HG02759 (cell line): ENCODE measurements at regions not wholly inside any gene's neighbourhood (a gene's known extent, or its start where the extent isn't known, plus 50 kb on each side); places are given as distances from the start of the nearest gene placed in this dataset.

Source experiments
- ATAC-seq: cut with Tn5 transposase; IDR thresholded peaks from one replicate; pipeline ENCODE4 v1.9.1; 2021; ENCODE audit warnings: mild to moderate bottlenecking, moderate library complexity; ENCODE audit not compliant: unreplicated experiment

DNA sequence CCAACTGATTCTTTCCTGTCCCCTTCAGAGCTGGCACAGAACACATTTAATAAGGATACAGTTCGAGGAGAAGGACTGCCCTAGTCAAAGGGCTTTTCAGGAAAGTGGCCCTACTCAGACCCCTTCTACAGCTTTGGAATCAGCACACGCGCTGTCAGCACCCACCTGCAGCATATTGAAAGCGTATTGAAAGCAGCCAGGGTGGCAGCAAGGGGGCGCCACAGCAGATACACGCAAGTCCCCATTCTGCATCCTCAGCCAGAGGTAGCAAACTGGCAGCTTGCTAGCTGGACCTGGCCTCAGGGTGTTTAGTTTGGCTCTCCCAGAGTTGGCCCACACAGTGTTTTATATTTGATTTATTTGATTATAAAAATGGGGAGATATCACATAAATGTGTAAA, 101.0 kb upstream of the NT5C1B start:
- ATAC-seq = no peak

DNA sequence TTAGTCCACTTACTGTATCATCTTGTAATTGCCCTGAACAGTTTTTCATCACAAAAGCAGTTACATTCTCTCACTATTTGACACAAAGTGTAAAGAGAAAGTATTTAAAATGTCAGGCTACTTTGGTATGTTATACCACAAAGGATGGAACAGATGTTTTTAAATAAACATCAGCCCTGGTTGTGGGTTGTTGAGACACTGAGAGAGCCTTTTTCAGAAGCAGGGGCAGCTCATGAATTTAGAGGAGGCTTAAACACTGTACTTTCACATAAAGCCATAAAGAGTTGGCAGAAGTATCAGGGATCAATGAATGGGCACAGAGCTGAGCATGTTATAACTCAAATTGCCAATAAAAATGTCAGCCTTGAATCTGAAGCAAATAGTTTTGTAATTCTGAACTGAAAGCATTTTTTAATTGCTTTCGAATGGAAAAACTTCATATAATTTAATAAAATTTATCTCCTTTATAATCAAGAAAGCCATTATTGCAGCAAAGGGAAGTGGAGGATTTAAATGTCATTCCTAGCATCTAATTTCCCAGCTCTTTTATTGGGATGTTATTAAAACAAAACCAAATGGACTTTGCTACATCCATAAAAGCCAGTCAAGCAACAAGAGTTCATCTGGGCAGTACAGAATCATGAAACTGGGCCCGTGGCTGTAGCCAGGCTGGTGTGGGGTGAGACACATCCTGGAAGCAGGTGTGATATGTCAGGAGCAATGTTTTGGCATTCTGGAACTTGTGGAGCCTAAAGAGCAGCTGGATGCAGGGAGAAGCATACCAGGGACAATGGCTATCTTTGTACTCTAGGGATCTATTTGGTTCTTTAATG, 95.1 kb upstream of the NT5C1B start:
- ATAC-seq = no peak

DNA sequence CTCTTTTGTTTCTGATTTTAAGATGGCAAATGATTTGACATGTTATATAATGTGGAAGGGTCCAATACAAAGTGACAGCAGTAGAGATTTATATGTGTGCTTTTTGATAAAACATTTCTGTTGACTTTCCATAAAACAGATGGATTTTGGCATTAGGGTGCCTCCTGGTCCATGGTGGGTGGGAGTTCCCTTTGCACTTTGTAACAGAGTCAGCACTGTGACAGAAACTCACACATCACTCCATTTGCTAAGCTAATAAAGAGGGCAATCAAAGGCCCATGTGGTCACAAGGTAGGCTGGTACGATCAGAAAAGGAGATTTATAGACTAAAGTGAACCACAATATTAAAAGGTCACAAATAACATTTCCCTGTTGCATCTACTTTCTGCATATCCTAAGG, 93.3 kb upstream of the NT5C1B start:
- no peak for ATAC-seq

DNA sequence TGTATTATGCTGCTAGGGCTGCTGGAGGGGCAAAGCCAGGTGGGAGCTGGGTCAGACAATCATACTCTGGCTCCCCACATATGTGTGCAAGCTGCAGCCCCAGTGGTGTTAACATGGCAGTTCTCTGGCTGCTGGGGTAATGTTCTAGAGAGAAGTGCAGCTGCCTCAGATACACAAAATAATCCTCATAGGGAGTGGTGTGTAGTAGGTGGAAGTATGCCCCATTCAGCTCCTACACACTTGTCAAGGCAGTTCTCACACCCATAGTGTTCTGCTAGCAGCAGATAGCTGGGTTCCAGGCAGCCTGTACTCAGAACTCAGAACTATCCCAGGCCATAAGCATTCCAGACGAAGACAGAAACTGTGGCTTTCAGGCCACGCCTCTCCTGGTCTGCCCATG, 87.9 kb upstream of the NT5C1B start:
- ATAC-seq = no peak

DNA sequence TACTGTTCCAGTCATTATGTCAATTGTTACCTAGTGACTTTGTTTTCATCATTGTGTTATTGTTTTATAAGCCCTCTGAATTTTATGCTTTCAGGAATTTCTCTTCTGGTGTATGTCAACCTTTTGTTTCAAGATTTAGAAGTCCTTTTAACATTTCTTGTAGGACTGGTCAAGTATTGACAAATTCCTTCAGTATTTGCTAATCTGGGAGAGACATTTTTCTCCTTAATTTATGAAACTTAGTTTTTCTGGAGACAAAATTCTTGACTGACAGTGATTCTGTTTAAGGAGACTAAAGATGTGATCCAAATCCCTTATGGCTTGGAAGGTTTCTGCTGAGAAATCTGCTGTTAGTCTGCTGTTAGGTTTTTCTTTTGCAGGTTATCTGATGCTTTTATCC, 84.9 kb upstream of the NT5C1B start:
- no peak for ATAC-seq

DNA sequence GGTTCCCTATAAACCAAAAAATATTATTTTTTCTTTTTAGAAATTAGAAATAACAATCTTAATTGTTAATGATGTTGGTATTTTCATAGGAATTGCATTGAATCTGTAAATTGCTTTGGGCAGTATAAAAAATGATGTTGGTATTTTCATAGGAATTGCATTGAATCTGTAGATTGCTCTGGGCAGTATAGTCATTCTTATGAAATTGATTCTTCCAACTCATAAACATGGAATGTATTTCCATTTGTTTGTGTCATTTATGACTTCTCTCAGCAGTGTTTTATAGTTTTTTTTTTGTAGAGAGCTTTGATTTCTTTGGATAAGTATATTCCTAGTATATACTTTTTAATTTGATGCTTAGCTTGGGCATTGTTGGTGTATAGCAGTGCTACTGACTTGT, 82.0 kb upstream of the NT5C1B start:
- no peak for ATAC-seq

DNA sequence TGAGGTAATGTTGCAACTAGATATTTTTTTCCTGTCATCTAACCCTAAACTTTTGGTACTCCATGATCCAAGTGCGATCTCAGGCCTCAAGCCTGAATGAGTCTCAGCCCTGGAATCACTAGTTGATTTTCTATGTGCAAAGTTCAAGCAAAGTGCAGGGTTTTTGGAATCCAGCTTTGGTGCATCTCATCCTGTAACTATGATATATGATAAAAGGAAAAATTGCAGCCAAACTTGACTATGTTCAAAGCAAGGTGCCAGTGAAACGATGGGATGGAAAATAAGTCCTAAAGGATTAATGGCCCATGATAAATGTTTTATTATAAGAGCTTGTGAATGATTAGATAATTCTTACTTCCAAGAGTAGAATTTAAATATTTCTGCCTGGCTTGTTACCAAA, 78.9 kb upstream of the NT5C1B start:
- no peak for ATAC-seq

DNA sequence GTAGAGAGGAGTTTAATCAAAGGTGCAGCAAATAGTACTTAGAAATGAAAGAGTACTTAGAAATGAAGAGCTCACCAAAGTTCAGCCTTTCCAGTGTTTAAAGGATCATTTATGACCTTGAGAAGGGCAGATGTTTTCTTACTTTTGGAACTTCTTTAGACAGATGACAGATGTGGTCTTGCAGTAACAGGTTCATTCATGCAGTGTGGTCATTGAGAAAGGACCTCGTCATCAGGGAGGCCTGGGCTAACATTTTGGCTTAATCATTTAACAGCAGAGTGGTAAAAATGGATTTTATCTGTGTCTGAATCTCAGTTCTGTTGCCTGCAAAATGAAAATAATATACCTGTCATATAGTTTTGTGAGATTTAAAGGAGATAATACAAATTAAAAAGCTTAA, 75.1 kb upstream of the NT5C1B start:
- no peak for ATAC-seq

DNA sequence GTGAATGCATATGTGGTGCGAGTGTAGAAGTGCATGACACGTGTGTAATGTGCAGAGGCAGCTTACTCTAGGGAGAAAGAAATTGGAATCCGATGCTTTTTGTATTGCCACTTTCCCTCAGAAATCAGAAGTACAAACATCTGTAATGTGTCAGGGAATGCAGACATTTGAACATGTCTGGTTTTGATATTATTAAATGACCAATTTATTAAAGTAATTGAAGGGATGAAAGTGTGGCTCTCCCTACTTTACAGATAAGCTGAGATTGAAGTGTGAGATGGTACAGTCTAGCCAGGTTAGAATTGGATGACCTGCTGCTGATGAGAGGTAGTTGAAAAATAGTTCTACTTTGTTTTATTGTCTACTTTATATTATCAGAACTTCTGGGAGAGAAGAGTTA, 74.5 kb upstream of the NT5C1B start:
- ATAC-seq = no peak

DNA sequence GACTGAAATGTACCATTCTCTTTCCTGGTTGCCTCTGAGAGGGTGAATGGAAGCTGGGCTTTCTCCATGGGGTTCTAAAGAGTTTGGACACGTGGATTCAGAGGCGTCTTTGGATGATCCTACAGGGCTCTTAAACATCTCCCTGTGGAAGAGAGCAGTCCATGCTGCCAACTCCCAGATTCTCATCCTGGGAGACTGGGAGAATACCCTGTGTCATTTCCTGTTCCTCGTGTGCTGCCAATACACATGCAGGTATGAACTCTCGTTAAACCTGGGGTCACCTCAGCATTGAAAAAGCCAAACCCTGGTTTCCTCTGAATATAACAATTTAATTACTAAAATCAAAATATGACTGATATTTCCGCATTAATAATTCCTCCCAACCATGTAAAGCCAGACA, 73.3 kb upstream of the NT5C1B start:
- ATAC-seq = no peak

DNA sequence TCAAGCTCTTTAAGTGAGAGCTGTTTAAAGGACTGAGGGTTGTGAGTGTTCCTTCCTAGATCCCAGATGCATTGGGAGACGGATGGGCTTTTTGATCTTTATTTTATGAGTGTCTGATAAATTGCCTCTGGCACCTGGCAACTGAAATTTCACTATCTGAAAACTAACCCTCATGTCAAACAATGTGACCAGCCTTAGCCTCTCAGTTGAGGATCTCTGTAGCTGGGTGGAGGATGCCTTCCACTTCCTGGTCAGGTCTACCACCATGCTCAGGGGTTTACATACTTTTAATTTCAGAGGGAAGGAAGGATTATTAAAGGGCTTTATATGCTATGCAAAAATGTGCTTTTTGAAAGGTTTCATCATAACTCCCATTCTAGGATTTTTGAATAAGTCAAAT, 70.5 kb upstream of the NT5C1B start:
- no peak for ATAC-seq

DNA sequence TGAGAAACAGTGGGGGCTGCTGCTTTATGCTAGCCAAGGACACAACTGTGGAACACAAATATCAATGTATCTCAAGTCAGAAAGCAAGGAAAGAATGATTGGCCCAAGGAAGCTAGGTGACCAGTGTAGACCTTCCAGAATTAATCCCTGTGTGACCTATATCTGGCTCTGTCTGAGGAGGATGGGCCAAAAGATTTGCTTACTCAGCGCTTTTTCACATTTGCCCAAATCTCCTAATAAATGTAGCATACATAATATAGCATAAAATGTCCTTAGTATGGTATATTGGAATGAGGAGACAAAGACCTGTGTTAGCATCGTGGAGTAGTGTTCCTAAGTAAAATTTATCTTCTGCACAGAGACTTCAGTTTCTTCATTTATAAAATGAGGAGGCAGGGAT, 66.7 kb upstream of the NT5C1B start:
- no peak for ATAC-seq

DNA sequence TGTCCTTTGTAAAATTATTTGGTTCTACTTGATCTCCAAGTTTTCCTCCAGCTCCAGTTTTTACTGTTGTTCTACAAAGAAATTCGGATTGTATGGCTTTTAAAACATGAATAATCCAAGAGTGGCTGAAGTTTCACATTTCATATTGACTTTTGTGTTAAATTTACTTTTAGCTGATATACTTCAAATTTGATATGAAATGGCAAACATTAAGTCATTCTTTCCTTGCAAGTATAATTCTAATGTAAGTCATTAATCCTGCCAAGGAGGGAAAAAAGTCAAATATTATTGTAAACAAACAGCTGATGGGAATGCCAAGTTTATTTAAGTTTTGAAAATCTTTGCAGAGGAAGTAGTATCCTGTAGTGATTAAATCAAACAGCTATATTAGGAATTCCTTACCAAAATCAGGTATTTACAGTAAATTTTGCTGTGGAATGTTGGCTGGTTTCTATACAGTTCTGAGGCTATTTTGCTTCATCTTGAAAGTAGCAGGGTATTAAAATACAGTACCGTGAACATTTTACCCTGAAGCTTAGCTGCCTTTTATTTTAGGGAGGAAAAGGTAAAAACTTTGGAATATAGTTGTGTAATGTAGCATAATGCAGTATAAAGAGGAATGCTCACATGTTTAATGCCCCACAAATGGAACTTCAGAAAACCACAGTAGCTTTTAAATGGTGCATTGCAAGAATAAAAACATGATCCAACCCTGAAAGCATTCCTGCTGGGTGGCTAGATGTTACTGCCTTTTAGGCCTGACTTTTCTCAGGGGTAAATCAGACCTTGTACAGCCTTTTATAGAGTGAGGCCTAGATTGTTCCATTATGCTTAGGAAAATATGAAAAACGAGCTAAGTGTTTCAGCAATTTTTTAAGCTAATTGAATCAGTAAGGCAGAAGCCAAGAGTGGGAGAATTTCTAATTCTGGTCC, 62.7 kb upstream of the NT5C1B start:
- ATAC-seq = no peak

DNA sequence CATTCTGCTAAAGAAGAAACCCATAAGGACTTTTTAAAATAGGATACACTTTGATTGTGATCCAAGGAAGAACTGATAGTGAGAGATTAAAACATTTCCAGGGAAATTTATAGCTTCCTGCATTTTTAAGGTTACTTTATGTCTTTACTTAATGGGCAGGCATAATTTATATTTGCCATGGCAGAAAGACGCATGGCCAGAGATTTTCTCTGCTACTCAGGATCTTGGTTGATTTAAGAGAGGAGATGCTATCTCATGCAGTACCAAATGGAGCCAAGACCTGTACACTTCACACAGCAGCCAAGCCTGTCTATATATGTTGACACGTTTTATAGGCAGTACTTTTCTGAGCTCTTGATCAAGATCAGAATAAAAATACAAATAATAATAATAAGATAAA, 60.9 kb upstream of the NT5C1B start:
- no peak for ATAC-seq

DNA sequence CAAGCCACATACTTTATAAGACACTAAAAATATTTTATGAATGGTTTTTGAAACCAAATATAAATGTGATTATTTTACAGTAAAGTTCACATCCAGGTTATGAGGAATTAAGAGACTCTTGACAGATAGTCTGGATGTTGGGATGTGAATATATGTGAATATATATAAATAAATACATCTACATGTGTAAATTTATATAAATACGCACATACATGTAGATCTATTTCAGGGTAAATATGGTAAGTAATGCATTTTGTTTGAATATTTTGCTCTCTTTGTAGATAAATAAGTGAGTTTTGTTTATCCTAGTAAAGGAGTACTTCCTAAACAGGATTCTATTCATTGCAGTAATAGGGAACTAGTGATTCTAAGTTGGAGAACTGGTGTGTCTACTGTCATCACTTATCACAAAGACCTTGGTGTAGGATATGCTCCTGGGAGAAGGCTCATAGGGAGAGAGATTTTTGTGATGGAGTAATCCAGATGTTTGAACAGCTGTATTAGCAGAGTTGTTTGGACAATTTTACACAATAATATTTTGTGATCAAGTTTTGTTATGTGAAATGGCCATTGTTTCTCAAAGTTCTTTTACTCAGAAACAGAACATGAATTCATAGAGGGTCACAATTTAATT, 60.2 kb upstream of the NT5C1B start:
- no peak for ATAC-seq

DNA sequence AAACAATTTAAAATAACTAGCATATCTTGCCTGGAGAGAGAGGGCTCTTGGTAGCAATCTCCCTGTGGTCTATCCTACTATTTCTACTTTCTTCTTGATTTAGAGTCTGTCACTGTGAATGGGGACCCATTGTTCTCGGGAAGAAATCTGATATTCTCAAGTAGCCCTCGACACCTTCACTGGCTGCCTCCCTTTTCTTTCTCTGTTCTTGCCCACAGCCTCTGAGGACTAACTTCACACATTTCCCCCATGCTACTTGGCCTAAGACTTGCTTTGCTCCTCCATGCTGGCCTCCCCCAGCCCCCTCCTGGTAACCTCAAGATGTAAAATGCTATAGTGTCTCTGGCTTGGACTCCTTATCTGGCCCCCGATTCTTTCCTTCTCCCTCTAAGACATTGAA, 58.8 kb upstream of the NT5C1B start:
- ATAC-seq = no peak

DNA sequence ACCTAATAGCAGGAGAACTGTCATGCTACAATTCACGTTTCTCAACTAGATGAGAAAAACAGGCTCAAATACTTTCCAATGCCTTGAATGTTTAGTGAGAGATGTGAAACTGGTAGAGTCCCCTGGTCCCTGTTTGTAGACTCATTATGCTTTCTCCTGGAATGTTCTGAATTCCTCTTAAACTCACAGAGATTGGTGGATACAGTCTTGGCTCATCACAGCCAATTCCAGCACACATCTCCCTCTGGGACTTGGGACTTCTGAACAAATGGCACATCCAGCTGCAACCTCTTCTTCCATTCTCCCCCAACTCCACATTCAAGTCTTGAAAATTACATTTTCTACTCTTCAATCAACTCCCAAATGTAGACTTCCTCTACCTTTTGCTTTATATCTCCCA, 58.4 kb upstream of the NT5C1B start:
- ATAC-seq = no peak

DNA sequence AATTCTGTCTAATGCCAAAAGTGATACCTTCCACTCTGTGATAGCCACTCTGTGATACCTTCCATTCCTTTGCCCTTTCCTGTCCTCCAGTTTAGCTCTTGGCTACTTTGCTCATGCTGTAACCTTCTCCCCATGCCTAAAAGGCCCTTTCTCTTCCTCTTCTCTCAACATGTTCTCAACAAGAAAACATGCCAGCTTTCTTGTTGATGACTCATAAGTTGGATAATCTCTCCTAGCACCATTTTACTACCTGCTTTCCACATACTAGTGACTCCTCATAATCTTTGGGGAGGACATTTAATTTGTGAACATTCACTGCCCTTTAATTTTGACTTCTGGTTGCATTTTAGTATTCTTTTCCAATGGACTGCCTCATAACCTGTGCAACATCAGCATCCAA, 55.9 kb upstream of the NT5C1B start:
- ATAC-seq = no peak

DNA sequence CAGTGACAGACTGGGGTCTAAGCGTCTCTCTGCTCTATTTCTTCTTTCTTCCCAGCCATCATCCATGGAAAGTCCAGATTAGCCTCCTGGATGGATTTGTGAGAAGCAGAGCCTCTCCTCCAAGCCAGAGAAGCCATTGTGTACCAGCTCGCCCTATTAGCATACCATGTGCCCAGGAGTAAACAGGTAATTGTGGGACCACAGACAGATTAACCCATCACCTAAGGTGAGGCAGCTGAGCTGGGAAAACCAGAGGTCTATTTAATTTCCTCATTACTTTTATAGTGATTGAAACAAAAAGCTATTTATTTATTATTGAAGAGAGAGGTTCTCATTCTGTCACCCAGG, 54.7 kb upstream of the NT5C1B start:
- ATAC-seq = no peak

DNA sequence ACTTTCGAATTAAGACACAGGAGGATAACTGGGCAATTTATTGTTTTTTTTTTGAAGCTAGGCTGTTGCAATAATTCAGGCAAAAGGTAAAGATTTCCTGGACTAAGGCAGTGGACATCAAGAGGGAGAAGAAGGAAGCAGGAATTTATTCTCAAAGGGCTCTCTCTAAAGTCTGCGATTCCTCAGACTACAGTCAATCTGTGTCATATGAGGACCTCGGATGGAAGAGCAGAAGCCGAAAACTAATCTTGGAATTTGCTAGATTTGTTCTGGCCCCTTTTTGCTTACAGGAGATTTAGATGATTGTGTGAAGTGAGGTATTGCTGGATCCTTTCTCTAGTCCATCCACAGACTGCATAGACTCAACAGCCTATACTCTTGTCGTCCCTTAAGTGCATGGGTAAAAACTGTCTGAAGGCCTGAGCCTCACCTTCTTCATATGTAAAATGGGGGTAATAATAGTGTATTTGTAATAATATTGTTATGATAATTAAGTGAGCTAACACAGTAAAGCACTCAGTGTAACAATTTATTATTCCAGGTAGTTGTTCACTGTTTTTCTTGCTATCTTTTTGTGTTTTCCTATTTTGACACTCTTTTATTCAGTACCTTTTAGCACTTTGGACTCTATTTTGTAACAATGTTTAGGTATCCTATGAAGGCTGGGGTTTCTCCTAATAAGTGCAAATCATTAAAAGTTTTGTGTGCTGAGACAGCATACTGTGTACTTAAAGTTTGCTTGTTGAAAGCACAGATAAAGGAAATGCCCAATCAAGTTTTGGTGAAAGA, 54.2 kb upstream of the NT5C1B start:
- ATAC-seq = no peak

DNA sequence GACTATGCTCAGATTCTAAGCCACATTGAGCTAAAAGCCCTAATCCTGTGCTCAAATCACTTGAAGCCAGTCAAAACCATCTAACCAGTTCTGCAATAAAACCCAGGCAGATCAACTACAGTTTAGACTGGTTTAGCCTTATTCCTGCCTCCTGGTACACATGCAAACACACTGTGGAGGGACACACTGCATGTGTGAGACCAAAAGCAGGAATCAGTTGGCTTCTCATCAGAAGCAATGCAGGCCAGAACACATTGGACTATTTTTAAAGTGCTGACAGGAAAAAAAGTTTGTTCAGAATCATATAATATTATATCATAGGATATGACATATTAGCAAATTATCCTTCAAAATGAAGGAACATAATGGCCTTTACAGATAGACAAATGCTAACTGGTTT, 52.5 kb upstream of the NT5C1B start:
- ATAC-seq = no peak
